Breast epithelium (tissue), 4 donors: ENCODE measurements at regions not wholly inside any gene's neighbourhood (a gene's known extent, or its start where the extent isn't known, plus 50 kb on each side); places are given as distances from the start of the nearest gene placed in this dataset.

Source experiments
- DNase-seq, 2 donors: peaks; one replicate each; pipeline ENCODE4 v3.0.0-alpha.2; 2019; ENCODE audit warnings: low spot score in 2 of 2
- H3K27ac ChIP-seq, 2 donors: fragments of 200-600 bp; sonication (generic) in 1 of 2; one replicate each; pipeline ENCODE4 v1.5.1; 2016 to 2019; ENCODE audit warnings: mild to moderate bottlenecking in 1 of 2
- H3K27me3 ChIP-seq, 2 donors: fragments of 200-600 bp; sonication (generic) in 1 of 2; one replicate each; pipeline versions ENCODE4 v1.5.1 to v1.6.0; 2017 to 2019; ENCODE audit warnings: control low read depth in 1 of 2, mild to moderate bottlenecking in 1 of 2
- H3K36me3 ChIP-seq: fragments of 200-600 bp; one replicate; pipeline ENCODE4 v1.5.1; 2019
- H3K4me1 ChIP-seq, 2 donors: fragments of 200-600 bp; sonication (generic); one replicate each; pipeline ENCODE4 v1.5.1; 2016 to 2019; ENCODE audit warnings: control low read depth in 1 of 2
- H3K4me3 ChIP-seq, 3 donors: fragments of 200-600 bp; sonication (generic); 1 replicate in 2 of 3; 2 replicates in 1 of 3; pipeline ENCODE4 v1.5.1; 2016 to 2019; ENCODE audit warnings: mild to moderate bottlenecking in 3 of 3, moderate library complexity in 2 of 3
- H3K9me3 ChIP-seq, 2 donors: fragments of 200-600 bp; sonication (generic) in 1 of 2; one replicate each; pipeline ENCODE4 v1.5.1; 2016 to 2019; ENCODE audit warnings: control low read depth in 1 of 2
- POLR2A ChIP-seq: fragments of 450-650 bp; IDR thresholded peaks from one replicate; pipeline ENCODE4 v1.6.1; 2016; ENCODE audit warnings: antibody characterized with exemption, mild to moderate bottlenecking, moderate library complexity
- POLR2AphosphoS5 ChIP-seq, 3 donors: sonication (generic); formaldehyde crosslinking; IDR thresholded peaks; one replicate each; pipeline ENCODE4 v1.6.1; 2017; ENCODE audit warnings: antibody characterized with exemption in 3 of 3
- intact Hi-C: fragments of 100-400 bp; cut with DNase I; formaldehyde crosslinking; loops from one replicate; pipeline ENCODE4 v1.15.1; 2023; ENCODE audit warnings: low total_unique reads
- TF ChIP-seq, protein P1 (sequence below), 3 donors: fragments of 450-650 bp; IDR thresholded peaks; one replicate each; pipeline ENCODE4 v1.5.1; 2016 to 2017; ENCODE audit warnings: antibody characterized with exemption in 3 of 3, mild to moderate bottlenecking in 3 of 3, moderate library complexity in 3 of 3

DNA sequence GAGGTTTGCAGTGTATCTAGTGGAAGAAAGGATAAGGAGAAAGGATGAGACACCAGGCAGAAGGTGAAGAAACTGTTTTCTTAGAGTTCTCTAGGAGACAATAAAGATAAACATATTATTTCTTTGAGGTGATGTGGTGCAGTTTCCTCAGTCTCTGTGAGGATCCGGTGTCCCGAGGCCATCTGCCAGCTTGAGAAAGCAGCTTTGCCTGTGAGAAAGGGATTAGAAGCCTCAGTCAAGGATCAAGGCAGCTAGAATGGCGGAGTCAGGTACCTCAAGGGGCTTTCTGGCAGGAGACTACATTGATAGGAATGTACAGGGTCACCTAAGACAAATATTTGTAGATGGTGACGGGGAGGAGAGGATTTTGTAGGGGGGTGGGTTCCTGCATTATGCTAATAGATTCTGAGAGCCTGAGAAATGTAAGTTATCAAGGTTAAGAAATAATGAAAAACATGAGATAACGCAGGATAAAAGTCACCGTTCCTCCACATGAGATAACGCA is 103.9 kb upstream of the MB21D2 start:
- Histone ChIP-seq H3K4me3 (no peak overlapping the region), H3K27me3 (no peaks in the 10 kb centered on the region), H3K9me3 (no peaks in the 10 kb centered on the region), H3K27ac (no peak overlapping the region), H3K36me3 (no peaks in the 10 kb centered on the region), H3K4me1 (no peaks in the 10 kb centered on the region)
- DNase-seq = no peak
- no peak for TF ChIP-seq POLR2A
- TF ChIP-seq, protein P1, sequence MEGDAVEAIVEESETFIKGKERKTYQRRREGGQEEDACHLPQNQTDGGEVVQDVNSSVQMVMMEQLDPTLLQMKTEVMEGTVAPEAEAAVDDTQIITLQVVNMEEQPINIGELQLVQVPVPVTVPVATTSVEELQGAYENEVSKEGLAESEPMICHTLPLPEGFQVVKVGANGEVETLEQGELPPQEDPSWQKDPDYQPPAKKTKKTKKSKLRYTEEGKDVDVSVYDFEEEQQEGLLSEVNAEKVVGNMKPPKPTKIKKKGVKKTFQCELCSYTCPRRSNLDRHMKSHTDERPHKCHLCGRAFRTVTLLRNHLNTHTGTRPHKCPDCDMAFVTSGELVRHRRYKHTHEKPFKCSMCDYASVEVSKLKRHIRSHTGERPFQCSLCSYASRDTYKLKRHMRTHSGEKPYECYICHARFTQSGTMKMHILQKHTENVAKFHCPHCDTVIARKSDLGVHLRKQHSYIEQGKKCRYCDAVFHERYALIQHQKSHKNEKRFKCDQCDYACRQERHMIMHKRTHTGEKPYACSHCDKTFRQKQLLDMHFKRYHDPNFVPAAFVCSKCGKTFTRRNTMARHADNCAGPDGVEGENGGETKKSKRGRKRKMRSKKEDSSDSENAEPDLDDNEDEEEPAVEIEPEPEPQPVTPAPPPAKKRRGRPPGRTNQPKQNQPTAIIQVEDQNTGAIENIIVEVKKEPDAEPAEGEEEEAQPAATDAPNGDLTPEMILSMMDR (IDR thresholded peaks at IDR 0.05) = no peak
- TF ChIP-seq POLR2AphosphoS5 (IDR thresholded peaks at IDR 0.05) = no peak
- intact Hi-C loops = no loop called here

DNA sequence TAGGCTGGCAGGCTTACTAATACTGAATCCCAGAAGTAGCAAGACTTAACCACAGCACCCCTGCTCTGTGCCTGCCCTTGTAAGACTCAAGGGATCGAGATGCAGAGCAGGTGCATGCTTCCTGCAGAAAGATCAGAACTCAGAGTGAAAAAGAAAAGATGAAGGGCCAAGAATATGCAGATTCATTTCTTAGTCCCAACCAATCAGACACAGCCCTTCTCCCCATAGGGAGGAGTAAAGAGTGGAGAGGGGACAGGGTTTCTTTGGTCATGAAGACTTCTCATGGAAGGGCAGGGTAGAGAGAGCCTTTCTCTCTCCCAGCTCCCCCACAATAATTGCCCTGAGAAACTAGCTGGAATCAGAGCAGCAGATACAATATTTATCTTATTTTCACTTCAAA is 105.6 kb upstream of the MB21D2 start:
- no peak for DNase-seq
- Histone ChIP-seq H3K27ac (no peak overlapping the region), H3K27me3 (no peaks in the 10 kb centered on the region), H3K9me3 (no peaks in the 10 kb centered on the region), H3K4me1 (no peaks in the 10 kb centered on the region), H3K4me3 (no peak overlapping the region), H3K36me3 (no peaks in the 10 kb centered on the region)
- intact Hi-C loops = no loop called here
- TF ChIP-seq POLR2AphosphoS5 (IDR thresholded peaks at IDR 0.05) (no peak), POLR2A (no peak)
- TF ChIP-seq, protein P1 (IDR thresholded peaks at IDR 0.05) = no peak

DNA sequence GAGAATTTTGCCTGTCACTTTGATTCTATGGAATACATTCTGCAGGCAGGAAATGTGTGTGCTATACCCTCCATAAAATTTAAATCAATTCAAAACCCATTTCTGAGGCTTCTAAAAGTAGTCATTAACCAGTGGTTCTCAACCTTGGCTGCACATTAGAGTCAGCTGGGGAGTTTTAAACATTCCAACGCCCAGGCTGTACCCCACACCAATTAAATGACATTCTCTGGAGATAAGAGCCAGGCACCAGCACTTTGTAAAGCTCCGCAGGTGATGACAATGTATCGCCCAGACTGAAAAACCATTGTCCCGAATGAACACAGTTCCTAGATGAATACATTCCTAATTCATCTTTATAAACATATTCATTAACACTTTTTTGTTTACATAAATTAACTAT is 110.6 kb upstream of the MB21D2 start:
- intact Hi-C loops = no loop called here
- Histone ChIP-seq H3K36me3 (no peaks in the 10 kb centered on the region), H3K27me3 (no peaks in the 10 kb centered on the region), H3K9me3 (no peaks in the 10 kb centered on the region), H3K4me1 (no peaks in the 10 kb centered on the region), H3K27ac (no peak overlapping the region), H3K4me3 (no peak overlapping the region)
- DNase-seq = no peak
- no peak for TF ChIP-seq POLR2A
- TF ChIP-seq POLR2AphosphoS5 (IDR thresholded peaks at IDR 0.05) = no peak
- TF ChIP-seq, protein P1 (IDR thresholded peaks at IDR 0.05) = no peak

DNA sequence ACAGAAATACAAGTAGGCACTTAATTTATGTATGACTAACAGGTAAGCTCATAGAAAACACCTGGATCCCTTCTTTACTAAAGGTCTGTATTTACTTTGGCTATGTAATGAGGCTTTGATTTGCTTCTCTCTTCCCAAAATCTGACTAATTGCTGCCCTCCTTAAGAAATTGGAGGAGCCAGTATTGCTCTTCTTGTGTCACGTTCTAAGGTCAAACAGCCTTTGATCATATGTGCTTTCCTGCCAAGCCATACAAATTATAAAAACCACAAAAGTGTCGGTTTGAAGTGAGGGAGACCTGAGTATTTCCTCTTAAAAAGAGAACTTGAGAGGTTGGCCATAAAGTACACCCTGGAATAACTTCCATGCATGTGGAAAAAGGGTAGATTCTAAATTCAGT is 112.1 kb upstream of the MB21D2 start:
- Histone ChIP-seq H3K27me3 (no peaks in the 10 kb centered on the region), H3K36me3 (no peaks in the 10 kb centered on the region), H3K4me3 (no peak overlapping the region), H3K4me1 (no peaks in the 10 kb centered on the region), H3K9me3 (no peaks in the 10 kb centered on the region), H3K27ac (no peak overlapping the region)
- intact Hi-C loops = loop anchor here (5.0 kb wide), 1 partner anchor 632 kb away; no protein-coding TSS in a partner anchor
- no peak for TF ChIP-seq POLR2A
- TF ChIP-seq POLR2AphosphoS5 (IDR thresholded peaks at IDR 0.05) = no peak
- TF ChIP-seq, protein P1 (IDR thresholded peaks at IDR 0.05) = no peak
- DNase-seq = no peak

DNA sequence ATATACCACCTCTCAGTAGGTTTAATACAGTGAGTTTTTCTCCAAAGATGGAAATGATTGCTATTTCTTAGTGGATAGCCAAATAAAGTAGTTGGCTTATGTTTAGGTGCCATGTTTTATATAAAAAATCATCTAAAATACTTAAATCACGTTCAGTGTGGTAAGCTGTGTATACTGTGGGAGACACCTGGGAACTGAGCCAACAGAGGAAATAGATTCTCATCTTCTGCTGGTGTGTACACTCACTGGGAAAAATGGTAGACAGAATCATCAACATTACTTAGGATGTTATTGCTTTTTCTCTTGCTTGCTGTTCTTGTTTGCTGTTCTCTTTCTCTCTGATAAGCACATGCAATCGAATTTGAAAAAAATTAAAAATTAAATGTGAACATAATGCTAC is 112.6 kb upstream of the MB21D2 start:
- no peak for DNase-seq
- H3K4me1 ChIP-seq = no peaks in the 10 kb centered on the region
- no peak overlapping the region for H3K27ac ChIP-seq
- H3K27me3 ChIP-seq = no peaks in the 10 kb centered on the region
- no peak for TF ChIP-seq POLR2AphosphoS5 (IDR thresholded peaks at IDR 0.05)
- H3K36me3 ChIP-seq = no peaks in the 10 kb centered on the region
- no peak overlapping the region for H3K4me3 ChIP-seq
- intact Hi-C loops = loop anchor here (5.0 kb wide), 1 partner anchor 633 kb away; no protein-coding TSS in a partner anchor
- no peaks in the 10 kb centered on the region for H3K9me3 ChIP-seq

DNA sequence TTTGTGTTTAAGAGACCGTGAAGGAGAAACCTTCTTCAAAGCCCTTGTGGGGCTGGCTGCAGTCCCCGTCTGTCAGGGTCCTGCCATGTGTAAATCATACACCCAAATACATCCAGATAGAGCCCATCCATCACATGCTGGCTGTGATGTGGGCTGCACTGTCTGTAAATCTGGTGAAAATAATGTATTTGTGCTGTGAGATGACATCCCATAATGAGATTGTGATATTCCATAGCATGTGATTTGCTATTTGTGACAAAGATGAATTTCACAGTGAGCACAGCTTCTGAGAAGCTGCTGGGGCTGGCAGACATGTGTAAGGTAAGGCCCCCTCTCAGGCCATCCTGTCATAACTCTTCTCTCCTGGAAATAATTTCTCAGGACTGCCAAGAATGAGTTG is 114.3 kb upstream of the MB21D2 start:
- Histone ChIP-seq H3K4me3 (no peak overlapping the region), H3K36me3 (no peaks in the 10 kb centered on the region), H3K27me3 (no peaks in the 10 kb centered on the region), H3K4me1 (no peaks in the 10 kb centered on the region), H3K9me3 (no peaks in the 10 kb centered on the region), H3K27ac (no peak overlapping the region)
- TF ChIP-seq POLR2A = no peak
- TF ChIP-seq, protein P1 (IDR thresholded peaks at IDR 0.05) = no peak
- no peak for TF ChIP-seq POLR2AphosphoS5 (IDR thresholded peaks at IDR 0.05)
- intact Hi-C loops = loop anchor here (5.0 kb wide), 1 partner anchor 635 kb away; no protein-coding TSS in a partner anchor
- DNase-seq = no peak
